ENCODE measurements at regions not wholly inside any gene's neighbourhood (a gene's known extent, or its start where the extent isn't known, plus 50 kb on each side); places are given as distances from the start of the nearest gene placed in this dataset.

- H3K4me1 ChIP-seq, result no peaks in the 10 kb centered on the region
- H3K27me3 ChIP-seq, result no peaks in the 10 kb centered on the region
- DNase-seq (no peak), ATAC-seq (no peak)
- TF ChIP-seq, protein P1, sequence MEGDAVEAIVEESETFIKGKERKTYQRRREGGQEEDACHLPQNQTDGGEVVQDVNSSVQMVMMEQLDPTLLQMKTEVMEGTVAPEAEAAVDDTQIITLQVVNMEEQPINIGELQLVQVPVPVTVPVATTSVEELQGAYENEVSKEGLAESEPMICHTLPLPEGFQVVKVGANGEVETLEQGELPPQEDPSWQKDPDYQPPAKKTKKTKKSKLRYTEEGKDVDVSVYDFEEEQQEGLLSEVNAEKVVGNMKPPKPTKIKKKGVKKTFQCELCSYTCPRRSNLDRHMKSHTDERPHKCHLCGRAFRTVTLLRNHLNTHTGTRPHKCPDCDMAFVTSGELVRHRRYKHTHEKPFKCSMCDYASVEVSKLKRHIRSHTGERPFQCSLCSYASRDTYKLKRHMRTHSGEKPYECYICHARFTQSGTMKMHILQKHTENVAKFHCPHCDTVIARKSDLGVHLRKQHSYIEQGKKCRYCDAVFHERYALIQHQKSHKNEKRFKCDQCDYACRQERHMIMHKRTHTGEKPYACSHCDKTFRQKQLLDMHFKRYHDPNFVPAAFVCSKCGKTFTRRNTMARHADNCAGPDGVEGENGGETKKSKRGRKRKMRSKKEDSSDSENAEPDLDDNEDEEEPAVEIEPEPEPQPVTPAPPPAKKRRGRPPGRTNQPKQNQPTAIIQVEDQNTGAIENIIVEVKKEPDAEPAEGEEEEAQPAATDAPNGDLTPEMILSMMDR (IDR thresholded peaks at IDR 0.05), result no peak
- intact Hi-C loops (cut with DNase I), result no loop called here
- WGBS, 2 donors, result 98 to 99% methylated on average over 1 of the region's 1 CpG
- no peak overlapping the region for H3K27ac ChIP-seq
- H3K36me3 ChIP-seq, result no peaks in the 10 kb centered on the region
- peaks cover 0 to 4% (median 0%) of the 10 kb centered on the region in 11 donors for H3K9me3 ChIP-seq
- no peak overlapping the region for H3K4me3 ChIP-seq
Measured at GRCh38 chr5:57948091-57948490, 465.5 kb upstream of the ACTBL2 start.

GRCh38 chr5:57947181-57947580 is 464.6 kb upstream of the ACTBL2 start:
- Histone ChIP-seq H3K4me3 (no peak overlapping the region), H3K27me3 (no peaks in the 10 kb centered on the region), H3K4me1 (no peaks in the 10 kb centered on the region), H3K9me3 (peaks cover 0 to 4% (median 0%) of the 10 kb centered on the region in 11 donors), H3K36me3 (no peaks in the 10 kb centered on the region), H3K27ac (no peak overlapping the region)
- 69 to 70% methylated on average over 5 of the region's 5 CpGs for WGBS, 2 donors
- no peak for DNase-seq
- no peak for ATAC-seq
- intact Hi-C loops (cut with DNase I), result no loop called here
- TF ChIP-seq, protein P1 (IDR thresholded peaks at IDR 0.05), result no peak

- no peak for DNase-seq
- no peak for ATAC-seq
- Histone ChIP-seq H3K4me3 (no peak overlapping the region), H3K36me3 (no peaks in the 10 kb centered on the region), H3K27me3 (no peaks in the 10 kb centered on the region), H3K27ac (no peak overlapping the region), H3K9me3 (peaks cover 0 to 4% (median 0%) of the 10 kb centered on the region in 11 donors), H3K4me1 (no peaks in the 10 kb centered on the region)
- 95 to 98% methylated on average over 3 of the region's 3 CpGs for WGBS, 2 donors
- TF ChIP-seq, protein P1 (IDR thresholded peaks at IDR 0.05), result no peak
- intact Hi-C loops (cut with DNase I), result no loop called here
Measured at GRCh38 chr5:57940879-57941278, 458.3 kb upstream of the ACTBL2 start.

- no peaks in the 10 kb centered on the region for H3K27me3 ChIP-seq
- no peaks in the 10 kb centered on the region for H3K4me1 ChIP-seq
- ATAC-seq (no peak), DNase-seq (no peak)
- no peak overlapping the region for H3K27ac ChIP-seq
- H3K36me3 ChIP-seq, result no peaks in the 10 kb centered on the region
- peaks cover 0 to 4% (median 0%) of the 10 kb centered on the region in 11 donors for H3K9me3 ChIP-seq
- 83 to 94% methylated on average over 3 of the region's 3 CpGs for WGBS, 2 donors
- TF ChIP-seq, protein P1 (IDR thresholded peaks at IDR 0.05), result no peak
- H3K4me3 ChIP-seq, result no peak overlapping the region
- intact Hi-C loops (cut with DNase I), result no loop called here
Measured at GRCh38 chr5:57940236-57940635, 457.6 kb upstream of the ACTBL2 start.
